Hematopoietic multipotent progenitor cell treated with erythropoietin and hydrocortisone succinate and interleukin-3 and kit ligand, for 6 days (in vitro differentiated cells): ENCODE measurements at regions not wholly inside any gene's neighbourhood (a gene's known extent, or its start where the extent isn't known, plus 50 kb on each side); places are given as distances from the start of the nearest gene placed in this dataset.
"Not testable (repeated sequence)": the region's sequence is repeated elsewhere in the genome, so short reads cannot be mapped to it uniquely, and the experiment has no call there.

Experiments
- DNase-seq: peaks from one replicate; pipeline ENCODE4 v3.0.0-alpha.2; 2015

DNA sequence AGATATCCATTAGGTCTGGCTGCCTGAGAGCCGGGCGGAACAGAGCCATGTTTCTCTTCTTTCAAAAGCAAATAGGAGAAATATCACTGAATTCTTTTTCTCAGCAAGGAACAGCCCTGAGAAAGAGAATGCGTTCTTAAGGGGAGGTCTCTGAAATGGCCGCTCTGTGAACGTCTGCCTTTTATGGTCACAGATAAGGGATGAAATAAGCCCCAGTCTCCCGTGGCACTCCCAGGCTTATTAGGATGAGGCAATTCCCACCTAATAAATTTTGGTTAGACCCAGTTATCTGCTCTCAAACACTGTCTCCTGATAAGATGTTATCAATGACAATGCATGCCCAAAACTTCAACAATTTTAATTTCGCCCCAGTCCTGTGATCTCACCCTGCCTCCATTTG, 133.4 kb upstream of the KCNJ18 start:
- DNase-seq, result not testable (repeated sequence)

DNA sequence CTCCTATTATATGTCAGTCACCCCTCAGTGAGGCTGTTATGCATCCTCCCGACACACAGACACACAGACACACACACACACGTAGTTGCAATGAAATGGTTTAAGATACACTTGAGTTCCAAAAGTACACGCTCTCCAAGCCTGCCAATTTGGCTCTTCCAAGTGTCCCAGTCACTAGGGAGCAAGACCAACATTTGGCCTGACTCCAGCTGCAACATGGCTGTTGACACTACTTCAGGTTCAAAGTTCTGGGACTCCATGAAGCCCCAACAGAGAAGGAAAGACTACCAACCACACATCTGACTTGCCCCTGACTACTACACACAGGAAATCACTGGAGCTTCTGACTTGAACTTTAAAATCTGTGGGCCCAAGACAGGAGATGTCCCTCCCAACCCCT, 128.1 kb upstream of the KCNJ18 start:
- DNase-seq, result no peak

DNA sequence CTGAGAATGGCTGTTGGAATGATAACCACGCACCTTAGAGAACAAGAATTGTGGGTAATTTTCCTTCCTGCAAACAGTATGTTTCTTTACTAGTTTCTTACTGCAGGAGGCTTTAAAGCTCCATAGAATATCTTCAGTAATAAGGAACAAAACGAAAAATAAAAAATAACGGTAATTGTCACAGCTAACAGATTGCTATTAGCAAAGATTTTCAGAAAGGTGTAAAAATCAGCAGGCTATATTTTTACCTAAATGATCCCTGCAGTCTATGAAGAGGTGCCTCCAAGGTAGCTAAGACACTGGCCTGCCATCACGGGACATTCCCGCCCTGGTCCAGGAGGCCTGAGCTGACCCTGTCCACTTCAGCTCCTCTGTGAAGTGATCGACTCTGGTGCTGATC, 127.6 kb upstream of the KCNJ18 start:
- not testable (repeated sequence) for DNase-seq

DNA sequence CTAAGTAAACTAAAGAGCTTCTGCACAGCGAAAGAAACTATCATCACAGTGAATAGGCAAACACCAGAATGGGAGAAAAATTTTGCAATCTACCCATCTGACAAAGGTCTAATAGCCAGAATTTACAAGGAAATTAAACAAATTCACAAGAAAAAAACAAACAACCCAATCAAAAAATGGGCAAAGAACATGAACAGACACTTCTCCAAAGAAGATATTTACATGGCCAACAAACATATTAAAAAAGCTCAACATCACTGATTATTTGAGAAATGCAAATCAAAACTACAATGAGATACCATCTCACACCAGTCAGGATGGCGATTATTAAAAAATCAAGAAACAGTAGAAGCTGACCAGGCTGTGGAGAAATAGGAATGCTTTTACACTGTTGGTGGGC, 121.9 kb upstream of the KCNJ18 start:
- not testable (repeated sequence) for DNase-seq

DNA sequence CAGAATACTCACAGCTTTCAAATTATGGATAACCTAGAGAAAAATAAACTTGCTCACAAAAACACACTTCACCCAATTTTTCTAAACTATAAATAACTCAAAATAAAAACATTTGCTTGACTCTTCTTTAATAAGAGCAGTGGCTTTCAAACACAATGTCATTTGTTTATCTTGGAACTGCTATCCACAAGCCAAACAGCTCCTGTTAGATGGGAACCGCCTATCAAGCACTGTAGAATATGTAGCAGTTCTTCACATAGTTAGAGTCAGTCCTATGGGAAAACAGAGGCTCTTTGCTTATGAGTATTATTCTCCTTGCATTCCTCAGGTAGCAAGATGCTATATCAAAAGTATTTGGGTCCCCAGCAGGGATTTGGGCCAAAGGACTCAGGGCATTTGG, 120.2 kb upstream of the KCNJ18 start:
- not testable (repeated sequence) for DNase-seq

DNA sequence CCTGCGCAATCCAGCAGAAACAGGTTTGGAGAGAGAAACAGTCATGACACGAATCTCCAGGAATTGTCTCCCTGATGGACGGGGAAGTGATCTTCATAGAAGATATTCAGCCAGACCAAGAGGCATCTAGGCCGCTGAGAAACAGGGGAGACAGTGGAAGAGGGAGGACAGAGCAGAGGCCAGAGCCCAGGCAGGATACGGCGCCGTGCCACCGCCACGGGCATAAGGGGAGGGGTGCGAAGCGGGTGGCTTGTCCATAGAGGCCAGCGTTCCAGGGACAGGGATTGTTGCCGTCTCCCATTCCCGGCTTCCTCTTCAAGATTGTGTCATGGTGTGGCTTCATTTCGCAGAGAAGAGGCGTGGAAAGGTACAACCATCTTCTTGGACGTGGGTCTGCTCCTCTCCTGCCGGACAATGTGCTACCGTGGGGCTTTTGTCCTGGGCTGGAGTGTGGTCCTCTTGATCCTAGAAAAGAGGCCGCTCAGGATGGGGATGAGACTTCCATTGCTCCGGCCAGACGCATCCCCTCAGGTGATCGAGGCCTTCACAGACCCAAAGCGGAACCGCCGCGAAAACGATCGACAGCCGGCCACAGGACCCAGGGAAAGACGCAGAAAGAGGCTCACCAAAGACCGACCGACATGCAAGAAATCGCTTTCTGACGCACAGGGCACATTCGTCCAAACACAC, 118.9 kb upstream of the KCNJ18 start:
- DNase-seq, result not testable (repeated sequence)

DNA sequence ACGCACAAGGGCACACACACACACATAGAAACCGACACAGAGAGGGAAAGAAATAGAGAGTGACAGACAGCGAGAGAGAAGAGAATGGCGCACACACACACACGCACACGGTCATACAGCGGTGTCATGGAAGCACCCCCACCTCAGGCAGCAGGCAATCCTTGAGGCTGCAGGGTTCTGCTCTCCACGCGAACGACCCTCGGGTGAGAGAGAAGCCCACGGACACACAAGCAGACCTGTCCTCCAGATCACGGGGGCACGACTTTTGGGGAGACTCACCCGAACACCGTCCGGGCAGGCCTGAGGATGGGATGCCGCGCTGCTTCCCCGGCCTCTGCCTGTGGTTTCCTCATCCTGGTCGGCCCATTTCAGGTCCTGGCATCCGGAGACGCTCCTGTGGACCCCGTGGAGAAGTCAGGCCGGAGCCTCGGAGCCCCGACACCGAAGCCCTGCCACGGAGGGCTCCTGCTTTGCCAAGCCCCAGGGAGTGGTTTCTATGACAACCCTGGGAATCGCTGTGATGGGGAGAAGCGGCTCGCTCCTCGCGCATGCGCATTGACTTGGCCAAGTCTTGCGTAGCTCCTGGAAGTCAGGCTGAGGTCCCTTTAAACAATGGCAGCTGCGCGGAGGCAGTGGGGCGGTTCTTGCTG, 118.2 kb upstream of the KCNJ18 start:
- peak; percentile 22 for DNase-seq

DNA sequence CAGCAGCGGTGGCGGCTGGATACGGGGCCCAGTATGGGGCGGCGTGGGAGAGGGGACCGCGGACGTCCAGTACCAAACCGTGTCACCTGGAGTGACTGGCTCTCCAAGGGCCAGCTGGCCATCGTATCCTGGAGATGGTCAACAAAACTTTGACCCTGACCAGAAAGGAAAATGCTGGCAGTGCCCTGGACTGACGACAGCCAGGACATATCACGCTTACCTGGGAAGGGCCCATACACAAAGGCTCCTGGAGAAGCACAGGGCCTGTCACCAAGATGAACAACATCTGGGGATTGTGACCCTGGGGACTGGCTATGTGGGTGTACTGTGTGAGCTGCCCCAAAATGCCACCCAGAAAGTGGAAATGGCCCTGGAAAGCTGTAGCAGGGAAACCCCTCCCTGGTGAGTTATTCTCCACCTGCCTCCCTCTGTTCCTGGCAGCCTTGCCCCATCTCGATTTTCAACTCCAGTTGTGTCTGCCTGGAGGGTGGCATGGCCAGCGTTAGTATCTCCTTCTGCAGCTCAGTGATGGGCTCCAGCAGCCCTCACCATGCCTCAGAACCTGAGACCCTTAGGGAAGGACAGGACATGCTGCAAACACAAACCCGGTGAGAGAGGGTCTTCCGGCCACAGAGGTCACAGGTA, 117.6 kb upstream of the KCNJ18 start:
- not testable (repeated sequence) for DNase-seq

DNA sequence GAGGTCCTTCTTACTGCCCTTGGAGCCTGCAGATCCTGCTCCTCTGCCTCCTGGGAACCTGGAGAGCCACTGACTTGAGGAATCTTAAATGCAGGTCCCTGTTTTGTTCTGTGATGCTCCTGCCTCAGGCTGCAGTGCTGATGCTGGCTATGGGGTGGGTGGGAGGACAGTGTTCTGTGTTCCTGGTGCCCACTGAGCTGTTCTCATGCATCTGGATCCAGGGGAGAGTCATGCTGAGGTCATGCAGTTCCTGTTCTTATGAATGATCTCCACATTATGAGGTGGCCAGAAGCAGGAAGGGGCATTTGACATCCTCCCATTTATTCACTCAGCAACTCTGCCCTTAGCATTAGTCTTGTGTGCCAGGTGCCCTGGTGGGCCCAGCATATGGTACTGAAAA, 113.5 kb upstream of the KCNJ18 start:
- DNase-seq, result not testable (repeated sequence)

DNA sequence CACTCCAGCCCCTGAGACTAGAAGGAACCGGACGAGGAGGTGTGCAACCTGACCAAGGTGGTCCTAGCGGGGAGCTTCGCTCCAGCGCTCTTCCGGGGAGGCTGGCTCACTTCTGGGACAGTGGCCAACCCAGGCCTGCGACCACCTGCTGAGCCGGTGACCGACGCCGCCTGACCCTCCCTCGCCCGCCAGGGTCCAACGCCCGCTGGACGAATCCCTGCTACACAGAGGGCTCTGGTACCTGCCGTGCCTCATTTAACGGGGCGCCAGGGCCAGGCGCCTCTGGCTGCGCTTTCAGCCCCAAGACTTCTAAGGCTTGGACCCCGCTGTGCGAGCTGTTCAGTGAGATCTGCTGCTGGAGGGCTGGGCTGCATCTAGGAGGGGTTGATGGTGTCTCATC, 99.5 kb upstream of the KCNJ18 start:
- DNase-seq, result no peak

DNA sequence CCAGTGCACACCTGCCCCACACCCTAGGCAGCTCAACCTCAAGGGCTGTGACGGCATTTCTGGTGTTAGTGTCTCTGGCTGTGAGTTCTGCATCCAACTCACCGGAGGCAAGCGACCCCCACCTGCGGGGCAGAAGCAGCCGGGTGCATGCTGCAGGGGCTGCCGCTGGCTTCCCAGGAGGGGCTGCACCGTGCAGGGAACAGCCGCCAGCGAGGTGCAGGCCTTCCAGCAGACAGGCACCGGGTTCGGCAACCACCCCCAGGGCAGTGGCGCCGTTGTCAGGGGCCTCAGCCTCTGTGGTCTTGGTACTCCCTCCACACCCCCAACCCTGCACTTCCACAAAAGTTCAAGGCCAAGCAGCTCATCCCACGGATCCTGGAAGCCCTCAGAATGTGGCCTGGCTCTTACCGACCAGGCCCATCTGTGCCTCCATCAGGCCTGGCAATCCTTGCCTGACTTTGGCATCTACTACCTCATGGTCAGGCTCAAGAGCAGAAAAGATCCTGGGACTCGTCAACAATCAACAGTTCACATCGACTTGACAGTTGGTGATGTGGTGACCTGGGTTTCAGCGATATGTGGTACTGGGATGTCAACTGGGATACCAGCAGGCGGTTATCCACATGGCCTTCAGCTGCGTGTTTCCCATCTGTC, 98.7 kb upstream of the KCNJ18 start:
- DNase-seq, result not testable (repeated sequence)

DNA sequence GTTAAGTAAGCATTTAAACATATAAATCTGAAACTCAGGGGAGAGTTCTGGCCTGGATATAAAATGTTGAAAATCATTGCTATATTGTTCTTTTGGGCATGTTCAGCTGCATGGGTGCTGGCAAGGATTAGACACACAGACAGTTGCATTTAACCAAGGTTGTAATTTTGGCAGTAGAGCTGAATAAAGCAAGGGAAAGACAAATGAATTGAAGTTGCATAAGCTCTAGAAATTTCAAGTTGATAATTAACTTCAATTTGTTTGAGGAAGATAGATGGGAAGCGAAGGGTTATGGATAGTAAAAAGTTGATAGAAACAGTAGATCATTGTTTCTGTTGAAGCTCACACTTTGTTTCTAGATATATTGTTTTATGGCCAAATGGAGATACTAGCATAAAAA, 97.2 kb upstream of the KCNJ18 start:
- DNase-seq, result no peak

DNA sequence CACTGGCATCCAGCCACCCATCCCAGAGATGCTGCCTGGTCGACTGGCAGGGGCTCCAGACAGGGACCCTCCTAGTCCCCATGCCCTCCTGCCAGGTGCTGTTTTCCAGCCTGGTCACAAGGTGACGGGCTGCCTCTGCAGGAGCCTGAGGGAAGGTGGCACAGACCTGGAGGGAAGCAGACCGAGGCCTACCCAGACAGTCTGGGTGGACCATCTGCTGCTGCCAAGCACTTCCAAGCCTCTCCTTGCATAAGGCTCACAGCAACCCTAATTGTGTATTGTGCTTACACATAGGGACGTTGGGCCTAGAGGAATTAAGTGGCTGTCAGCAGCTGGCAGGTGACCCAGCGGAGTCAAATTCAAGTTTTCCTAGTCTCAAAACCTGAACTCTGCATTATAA, 90.1 kb upstream of the KCNJ18 start:
- no peak for DNase-seq

DNA sequence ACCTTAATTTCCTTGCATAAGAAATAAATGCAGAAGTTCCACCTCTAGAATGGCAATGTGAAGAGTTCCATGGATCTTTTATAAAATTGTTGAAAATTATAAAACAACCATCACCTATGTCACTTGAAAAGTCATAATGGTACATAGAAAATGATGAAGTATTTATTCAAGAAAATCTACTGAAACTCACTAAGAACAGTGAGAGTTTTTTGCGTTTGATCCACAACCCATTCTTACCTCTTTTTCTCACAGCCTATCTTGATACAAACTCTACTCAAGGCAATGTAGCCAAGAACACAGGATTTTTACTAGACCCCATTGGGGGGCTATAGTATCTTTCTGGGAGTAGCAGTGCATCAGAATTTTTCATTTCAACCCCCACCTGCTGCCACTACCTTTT, 89.0 kb upstream of the KCNJ18 start:
- not testable (repeated sequence) for DNase-seq

DNA sequence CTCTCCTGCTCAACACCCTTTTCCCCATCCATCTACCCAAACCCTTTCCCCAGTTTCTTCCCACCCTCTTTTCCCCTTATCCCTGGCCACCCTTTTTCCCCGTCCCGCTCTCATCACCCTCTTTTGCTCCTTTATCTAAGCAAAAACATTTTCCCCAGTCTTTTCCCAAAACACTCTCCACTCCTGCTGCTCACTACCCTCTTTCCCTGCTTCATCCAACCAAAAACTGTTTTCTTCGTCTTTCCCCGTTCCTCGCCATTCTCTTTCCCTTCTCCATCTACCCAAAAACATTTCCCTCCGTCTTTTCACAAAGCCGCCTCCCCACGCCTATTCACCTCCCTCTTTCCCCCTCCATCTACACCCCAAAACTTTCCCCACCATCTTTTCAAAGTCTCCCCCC, 80.9 kb upstream of the KCNJ18 start:
- not testable (repeated sequence) for DNase-seq

DNA sequence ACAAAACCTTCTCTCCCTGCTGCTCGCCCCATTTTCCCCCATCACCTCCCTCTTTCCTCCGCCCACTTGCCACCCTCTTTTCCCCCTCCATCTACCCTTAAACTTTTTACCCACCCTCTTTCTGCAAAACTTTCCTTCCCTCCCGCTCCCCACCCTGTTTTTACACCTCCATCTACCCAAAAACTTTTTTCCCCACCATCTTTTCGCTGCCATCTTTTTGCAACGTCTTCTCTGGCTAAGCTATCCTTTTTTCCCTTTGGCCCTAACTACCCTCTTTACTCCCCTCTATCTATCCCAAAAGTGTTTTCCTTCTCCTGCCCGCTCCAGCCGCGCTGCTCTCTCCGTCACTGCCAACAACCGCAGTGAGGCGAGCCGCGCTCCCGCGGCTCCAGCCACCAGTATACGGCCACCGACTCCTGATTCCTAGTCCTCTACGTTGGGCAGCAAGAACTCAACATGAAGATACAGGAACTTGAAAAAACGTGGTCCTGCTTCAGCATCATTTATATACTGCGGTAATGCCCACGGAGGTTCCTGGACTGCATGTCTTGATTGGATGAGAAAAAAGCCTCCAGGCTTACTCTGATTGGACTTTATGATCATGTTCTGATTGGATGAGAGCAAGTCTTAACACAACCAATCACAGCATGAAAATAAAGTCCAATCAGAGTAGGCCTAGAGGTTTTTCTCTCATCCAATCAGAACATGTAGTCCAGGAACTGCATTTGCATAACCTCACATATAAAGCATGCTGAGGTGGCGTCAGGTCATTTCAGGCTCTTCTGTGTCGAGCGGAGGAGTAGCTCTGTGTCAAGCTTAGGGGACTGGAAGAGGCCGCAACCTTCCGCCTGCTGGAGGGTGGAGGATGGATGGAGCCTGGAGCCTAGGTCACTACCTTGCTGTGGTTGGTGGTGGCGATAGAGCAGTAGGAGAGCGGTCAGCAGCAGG, 79.9 kb upstream of the KCNJ18 start:
- DNase-seq, result not testable (repeated sequence)

DNA sequence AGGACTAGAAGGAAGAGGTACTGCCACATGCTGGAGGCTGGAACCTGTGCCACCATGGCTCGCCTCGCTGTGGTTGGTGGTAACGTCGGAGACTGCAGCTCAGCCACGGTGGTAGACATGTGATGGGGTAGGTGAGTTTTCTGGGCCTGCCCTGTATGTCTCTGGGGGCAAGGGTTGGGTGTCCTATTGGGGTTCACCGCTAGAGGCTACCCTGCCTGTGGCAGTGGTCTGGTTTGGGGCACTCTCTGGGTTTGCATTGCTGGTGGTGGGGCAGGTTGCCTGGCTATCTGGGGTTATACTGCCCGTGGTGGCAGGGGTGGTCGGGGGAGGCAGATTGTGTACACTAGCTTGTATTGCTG, 79.3 kb upstream of the KCNJ18 start:
- no peak for DNase-seq

DNA sequence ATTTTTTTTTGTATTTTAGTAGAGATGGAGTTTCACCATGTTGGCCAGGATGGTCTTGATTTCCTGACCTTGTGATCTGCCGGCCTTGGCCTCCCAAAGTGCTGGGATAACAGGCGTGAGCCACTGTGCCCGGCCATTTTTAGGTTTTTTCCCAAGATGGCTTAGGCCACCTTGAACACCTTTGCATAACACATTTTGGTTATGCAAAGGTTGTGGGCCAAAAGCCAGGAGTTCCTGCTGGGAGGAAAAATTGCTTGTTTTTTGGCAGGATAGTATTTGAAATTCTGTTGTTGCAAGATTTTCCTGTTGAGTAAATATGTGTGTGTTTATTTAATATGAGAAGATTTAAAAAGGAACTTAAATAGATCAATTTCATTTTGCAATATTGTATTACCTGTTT, 65.3 kb upstream of the KCNJ18 start:
- not testable (repeated sequence) for DNase-seq
